Thyroid gland (tissue), 4 donors: ENCODE measurements at regions not wholly inside any gene's neighbourhood (a gene's known extent, or its start where the extent isn't known, plus 50 kb on each side); places are given as distances from the start of the nearest gene placed in this dataset.

Source experiments
- DNase-seq, 2 donors: peaks; one replicate each; pipeline ENCODE4 v3.0.0-alpha.2; 2019
- H3K27ac ChIP-seq, 3 donors: fragments of 200-600 bp; sonication (generic); 1 replicate in 2 of 3; 2 replicates in 1 of 3; pipeline ENCODE4 v1.5.1; 2016 to 2019; ENCODE audit warnings: mild to moderate bottlenecking in 1 of 3, moderate library complexity in 1 of 3
- H3K27me3 ChIP-seq: fragments of 200-600 bp; sonication (generic); one replicate; pipeline ENCODE4 v1.5.1; 2019
- H3K36me3 ChIP-seq, 2 donors: fragments of 200-600 bp; sonication (generic); one replicate each; pipeline ENCODE4 v1.5.1; 2016 to 2019
- H3K4me1 ChIP-seq, 2 donors: fragments of 200-600 bp; sonication (generic); one replicate each; pipeline ENCODE4 v1.5.1; 2017 to 2019
- H3K4me3 ChIP-seq, 3 donors: fragments of 200-600 bp; sonication (generic); replicated peaks in 1 of 3; 1 replicate in 2 of 3; 2 replicates in 1 of 3; pipeline ENCODE4 v1.5.1; 2016; ENCODE audit warnings: mild to moderate bottlenecking in 1 of 3
- H3K9me3 ChIP-seq: fragments of 200-600 bp; sonication (generic); one replicate; pipeline ENCODE4 v1.5.1; 2017
- CTCF ChIP-seq, 6 experiments: fragments of 200-600 bp in 3 of 6; fragments of 450-650 bp in 3 of 6; sonication (generic) in 3 of 6; IDR thresholded peaks; one replicate each; pipeline ENCODE4 v1.5.1; 2016 to 2019; ENCODE audit warnings: antibody characterized with exemption in 6 of 6, mild to moderate bottlenecking in 2 of 6, inconsistent platforms in 1 of 6, moderate library complexity in 1 of 6
- POLR2A ChIP-seq, 2 donors: fragments of 450-650 bp; IDR thresholded peaks; one replicate each; pipeline ENCODE4 v1.6.1; 2017; ENCODE audit warnings: antibody characterized with exemption in 2 of 2, mild to moderate bottlenecking in 2 of 2, moderate library complexity in 1 of 2
- WGBS, 2 donors: methylation state at CpG; one replicate each; pipeline ENCODE4 v1.1.5; 2017; 5-methylcytosine and 5-hydroxymethylcytosine counted together
- intact Hi-C: fragments of 100-400 bp; cut with DNase I; formaldehyde crosslinking; loops from one replicate; pipeline ENCODE4 v1.15.1; 2023

GRCh38 chr6:113211170-113211569, 646.0 kb upstream of the MARCKS start:
- no peak overlapping the region for H3K27ac ChIP-seq
- DNase-seq: no peak
- no peaks in the 10 kb centered on the region for H3K36me3 ChIP-seq
- intact Hi-C loops: no loop called here
- no peak overlapping the region for H3K4me3 ChIP-seq
- H3K27me3 ChIP-seq: no peaks in the 10 kb centered on the region
- no peak for TF ChIP-seq POLR2A (IDR thresholded peaks at IDR 0.05)
- no peak for TF ChIP-seq CTCF (IDR thresholded peaks at IDR 0.05)
- no peaks in the 10 kb centered on the region for H3K4me1 ChIP-seq
- H3K9me3 ChIP-seq: no peaks in the 10 kb centered on the region

- H3K36me3 ChIP-seq: no peaks in the 10 kb centered on the region
- 91 to 94% methylated on average over 2 of the region's 2 CpGs for WGBS, 2 donors
- no peak for DNase-seq
- intact Hi-C loops: no loop called here
- H3K4me3 ChIP-seq: no peak overlapping the region
- H3K27ac ChIP-seq: no peak overlapping the region
- H3K27me3 ChIP-seq: no peaks in the 10 kb centered on the region
- TF ChIP-seq CTCF (IDR thresholded peaks at IDR 0.05) (no peak), POLR2A (IDR thresholded peaks at IDR 0.05) (no peak)
- H3K9me3 ChIP-seq: no peaks in the 10 kb centered on the region
- H3K4me1 ChIP-seq: no peaks in the 10 kb centered on the region
Measured at GRCh38 chr6:113219783-113220182, 637.4 kb upstream of the MARCKS start.

- WGBS, 2 donors: 92 to 93% methylated on average over 2 of the region's 2 CpGs
- H3K4me3 ChIP-seq: no peak overlapping the region
- TF ChIP-seq CTCF (IDR thresholded peaks at IDR 0.05): no peak
- no peak for TF ChIP-seq POLR2A (IDR thresholded peaks at IDR 0.05)
- no peaks in the 10 kb centered on the region for H3K4me1 ChIP-seq
- intact Hi-C loops: no loop called here
- H3K9me3 ChIP-seq: no peaks in the 10 kb centered on the region
- H3K27ac ChIP-seq: no peak overlapping the region
- H3K36me3 ChIP-seq: no peaks in the 10 kb centered on the region
- no peaks in the 10 kb centered on the region for H3K27me3 ChIP-seq
- no peak for DNase-seq
Measured at GRCh38 chr6:113220832-113221231, 636.3 kb upstream of the MARCKS start.

- TF ChIP-seq CTCF (IDR thresholded peaks at IDR 0.05) (no peak), POLR2A (IDR thresholded peaks at IDR 0.05) (no peak)
- H3K36me3 ChIP-seq: no peaks in the 10 kb centered on the region
- intact Hi-C loops: no loop called here
- no peaks in the 10 kb centered on the region for H3K27me3 ChIP-seq
- no peak overlapping the region for H3K4me3 ChIP-seq
- no peak overlapping the region for H3K27ac ChIP-seq
- H3K9me3 ChIP-seq: no peaks in the 10 kb centered on the region
- no peaks in the 10 kb centered on the region for H3K4me1 ChIP-seq
- no peak for DNase-seq
- WGBS, 2 donors: 88 to 94% methylated on average over 20 of the region's 20 CpGs
Measured at GRCh38 chr6:113221850-113222249, 635.3 kb upstream of the MARCKS start.

- no peak overlapping the region for H3K27ac ChIP-seq
- WGBS, 2 donors: 81 to 87% methylated on average over 1 of the region's 1 CpG
- intact Hi-C loops: no loop called here
Measured at GRCh38 chr6:113246186-113246585, 611.0 kb upstream of the MARCKS start.

More at GRCh38 chr6:113246186-113246585, 611.0 kb upstream of the MARCKS start:
- no peaks in the 10 kb centered on the region for H3K27me3 ChIP-seq
- DNase-seq: no peak
- no peaks in the 10 kb centered on the region for H3K9me3 ChIP-seq
- no peak overlapping the region for H3K4me3 ChIP-seq
- H3K4me1 ChIP-seq: no peaks in the 10 kb centered on the region
- no peaks in the 10 kb centered on the region for H3K36me3 ChIP-seq
- TF ChIP-seq POLR2A (IDR thresholded peaks at IDR 0.05): no peak
- no peak for TF ChIP-seq CTCF (IDR thresholded peaks at IDR 0.05)
